Loucy (cell line): ENCODE measurements at regions not wholly inside any gene's neighbourhood (a gene's known extent, or its start where the extent isn't known, plus 50 kb on each side); places are given as distances from the start of the nearest gene placed in this dataset.
"Not testable (repeated sequence)": the region's sequence is repeated elsewhere in the genome, so short reads cannot be mapped to it uniquely, and the experiment has no call there.

Experiments used
- EZH2phosphoT487 ChIP-seq: fragments of 200-600 bp; IDR thresholded peaks from 2 replicates; pipeline ENCODE4 v1.6.1; 2018; ENCODE audit warnings: antibody characterized with exemption, mild to moderate bottlenecking, moderate library complexity, borderline replicate concordance
- TF ChIP-seq, protein P1 (sequence below): fragments of 200-600 bp; sonication (generic); conservative IDR thresholded peaks from 2 replicates; pipeline ENCODE4 v1.5.1; 2014; ENCODE audit warnings: mild to moderate bottlenecking, antibody characterized with exemption, low read length

DNA sequence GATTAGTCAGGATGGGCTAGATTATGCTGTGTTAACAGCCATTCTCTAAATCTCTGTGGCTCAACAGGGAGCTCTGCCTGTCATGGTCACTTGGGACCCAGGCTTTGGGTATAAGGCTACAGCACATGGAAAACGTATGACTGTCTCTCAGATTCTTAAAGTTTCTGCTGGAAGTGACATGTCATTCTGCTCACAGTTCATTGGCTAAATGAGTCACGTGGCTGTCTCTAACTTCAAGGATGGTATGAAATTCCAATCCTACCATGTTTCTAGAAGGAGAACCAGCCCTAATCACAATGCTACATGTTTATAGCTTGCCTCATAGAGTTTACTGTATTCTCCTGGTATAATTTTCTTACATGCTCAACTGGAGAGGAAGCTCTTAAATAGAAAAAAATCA, 65.6 kb upstream of the PRSS12 start:
- TF ChIP-seq, protein P1, sequence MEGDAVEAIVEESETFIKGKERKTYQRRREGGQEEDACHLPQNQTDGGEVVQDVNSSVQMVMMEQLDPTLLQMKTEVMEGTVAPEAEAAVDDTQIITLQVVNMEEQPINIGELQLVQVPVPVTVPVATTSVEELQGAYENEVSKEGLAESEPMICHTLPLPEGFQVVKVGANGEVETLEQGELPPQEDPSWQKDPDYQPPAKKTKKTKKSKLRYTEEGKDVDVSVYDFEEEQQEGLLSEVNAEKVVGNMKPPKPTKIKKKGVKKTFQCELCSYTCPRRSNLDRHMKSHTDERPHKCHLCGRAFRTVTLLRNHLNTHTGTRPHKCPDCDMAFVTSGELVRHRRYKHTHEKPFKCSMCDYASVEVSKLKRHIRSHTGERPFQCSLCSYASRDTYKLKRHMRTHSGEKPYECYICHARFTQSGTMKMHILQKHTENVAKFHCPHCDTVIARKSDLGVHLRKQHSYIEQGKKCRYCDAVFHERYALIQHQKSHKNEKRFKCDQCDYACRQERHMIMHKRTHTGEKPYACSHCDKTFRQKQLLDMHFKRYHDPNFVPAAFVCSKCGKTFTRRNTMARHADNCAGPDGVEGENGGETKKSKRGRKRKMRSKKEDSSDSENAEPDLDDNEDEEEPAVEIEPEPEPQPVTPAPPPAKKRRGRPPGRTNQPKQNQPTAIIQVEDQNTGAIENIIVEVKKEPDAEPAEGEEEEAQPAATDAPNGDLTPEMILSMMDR = not testable (repeated sequence)
- TF ChIP-seq EZH2phosphoT487 = not testable (repeated sequence)
